GM23338 (cell line): ENCODE measurements at regions not wholly inside any gene's neighbourhood (a gene's known extent, or its start where the extent isn't known, plus 50 kb on each side); places are given as distances from the start of the nearest gene placed in this dataset.

Source experiments
- ATAC-seq: fragments of 200-7000 bp; cut with Tn5 transposase; 3 replicates; pipeline ENCODE4 v1.9.1; 2020
- DNase-seq: peaks from one replicate; pipeline ENCODE4 v3.0.0-alpha.2; 2015; ENCODE audit warnings: low spot score
- H2AFZ ChIP-seq: fragments of 200-600 bp; sonication (generic); 2 replicates; pipeline ENCODE4 v1.8.0; 2016; ENCODE audit warnings: antibody characterized with exemption, mild to moderate bottlenecking, moderate library complexity
- H3F3A ChIP-seq: fragments of 200-600 bp; sonication (generic); replicated peaks from 2 replicates; pipeline ENCODE4 v1.8.0; 2017; ENCODE audit warnings: antibody characterized with exemption, mixed run types, low read depth
- H3K27ac ChIP-seq: fragments of 200-600 bp; sonication (generic); 2 replicates; pipeline ENCODE4 v1.6.1; 2016; ENCODE audit warnings: low read depth
- H3K27me3 ChIP-seq: fragments of 200-600 bp; sonication (generic); 2 replicates; pipeline ENCODE4 v1.8.0; 2016; ENCODE audit warnings: mild to moderate bottlenecking, mixed run types, moderate library complexity; ENCODE audit not compliant: insufficient read depth
- H3K36me3 ChIP-seq: fragments of 200-600 bp; sonication (generic); 2 replicates; pipeline ENCODE4 v1.8.0; 2016; ENCODE audit warnings: mild to moderate bottlenecking; ENCODE audit not compliant: insufficient read depth
- H3K4me1 ChIP-seq: fragments of 200-600 bp; sonication (generic); 2 replicates; pipeline ENCODE4 v1.8.0; 2016; ENCODE audit warnings: mild to moderate bottlenecking, moderate library complexity; ENCODE audit not compliant: insufficient read depth
- H3K4me2 ChIP-seq: fragments of 200-600 bp; sonication (generic); 2 replicates; pipeline ENCODE4 v1.7.1; 2017; ENCODE audit warnings: mixed run types
- H3K4me3 ChIP-seq: fragments of 200-600 bp; sonication (generic); 2 replicates; pipeline ENCODE4 v1.6.1; 2016; ENCODE audit warnings: mixed run types
- H3K79me2 ChIP-seq: fragments of 200-600 bp; sonication (generic); replicated peaks from 2 replicates; pipeline ENCODE4 v1.8.0; 2017; ENCODE audit warnings: mild to moderate bottlenecking; ENCODE audit not compliant: insufficient read depth
- H3K9me2 ChIP-seq: fragments of 200-600 bp; sonication (generic); 2 replicates; pipeline ENCODE4 v1.8.0; 2017; ENCODE audit not compliant: insufficient read depth
- H4K20me1 ChIP-seq: fragments of 200-600 bp; sonication (generic); replicated peaks from 2 replicates; pipeline ENCODE4 v1.8.0; 2017; ENCODE audit warnings: mild to moderate bottlenecking; ENCODE audit not compliant: insufficient read depth
- H3K27ac Mint-ChIP-seq: 2 replicates; pipeline ENCODE4 v1.8.0; 2020; ENCODE audit warnings: inconsistent platforms, mild to moderate bottlenecking, moderate library complexity, mixed read lengths
- H3K27me3 Mint-ChIP-seq: 3 replicates; pipeline ENCODE4 v1.8.0; 2022; ENCODE audit warnings: low read depth, mild to moderate bottlenecking, moderate library complexity, mixed read lengths, inconsistent platforms; ENCODE audit not compliant: insufficient read depth, poor library complexity
- H3K36me3 Mint-ChIP-seq: 3 replicates; pipeline ENCODE4 v1.8.0; 2021; ENCODE audit warnings: low read depth, mild to moderate bottlenecking, inconsistent platforms, moderate library complexity, mixed read lengths
- H3K4me1 Mint-ChIP-seq: 3 replicates; pipeline ENCODE4 v1.8.0; 2020; ENCODE audit warnings: mild to moderate bottlenecking, inconsistent platforms, mixed read lengths
- H3K4me3 Mint-ChIP-seq: 3 replicates; pipeline ENCODE4 v1.8.0; 2021; ENCODE audit warnings: moderate library complexity, mild to moderate bottlenecking, inconsistent platforms, mixed read lengths
- H3K9me3 Mint-ChIP-seq: 3 replicates; pipeline ENCODE4 v1.8.0; 2020; ENCODE audit warnings: moderate library complexity, mild to moderate bottlenecking, inconsistent platforms, mixed read lengths
- CREB1 ChIP-seq: fragments of 250-450 bp; sonication (Bioruptor Pico); IDR thresholded peaks from 2 replicates; pipeline ENCODE4 v1.5.0; 2020; ENCODE audit warnings: low read depth, mild to moderate bottlenecking, moderate library complexity
- CTCF ChIP-seq, 2 experiments: fragments of 200-600 bp in 1 of 2; sonication (generic) in 1 of 2; conservative IDR thresholded peaks; 2 replicates each; pipeline versions ENCODE4 v1.5.1 to v1.6.1; 2016 to 2017; ENCODE audit warnings: antibody characterized with exemption in 2 of 2, low read depth in 2 of 2, mild to moderate bottlenecking in 2 of 2, moderate library complexity in 1 of 2
- ETS1 ChIP-seq: IDR thresholded peaks from 2 replicates; pipeline ENCODE4 v1.6.1; 2016; ENCODE audit warnings: antibody characterized with exemption
- EZH2 ChIP-seq: fragments of 200-600 bp; sonication (generic); IDR thresholded peaks from one replicate; pipeline ENCODE4 v1.8.0; 2017; ENCODE audit warnings: antibody characterized with exemption, mild to moderate bottlenecking, low read depth; ENCODE audit not compliant: unreplicated experiment
- NANOG ChIP-seq: IDR thresholded peaks from 2 replicates; pipeline ENCODE4 v1.6.1; 2016; ENCODE audit warnings: antibody characterized with exemption, borderline replicate concordance
- POLR2AphosphoS5 ChIP-seq: IDR thresholded peaks from 2 replicates; pipeline ENCODE4 v1.6.1; 2016; ENCODE audit warnings: antibody characterized with exemption, low read depth
- REST ChIP-seq: IDR thresholded peaks from one replicate; pipeline ENCODE4 v1.6.1; 2018; ENCODE audit warnings: antibody characterized with exemption; ENCODE audit not compliant: unreplicated experiment
- STAT1 ChIP-seq: IDR thresholded peaks from one replicate; pipeline ENCODE4 v1.6.1; 2016; ENCODE audit warnings: antibody characterized with exemption; ENCODE audit not compliant: unreplicated experiment
- ZNF114 ChIP-seq: fragments of 250-450 bp; sonication (Bioruptor Pico); IDR thresholded peaks from 2 replicates; pipeline ENCODE4 v1.5.0; 2020; ENCODE audit warnings: mild to moderate bottlenecking, moderate library complexity
- ZNF331 ChIP-seq: fragments of 250-450 bp; sonication (Bioruptor Pico); IDR thresholded peaks from 2 replicates; pipeline ENCODE4 v1.5.0; 2020; ENCODE audit warnings: low read depth, mild to moderate bottlenecking, moderate library complexity
- ZNF462 ChIP-seq: fragments of 250-450 bp; sonication (Bioruptor Pico); IDR thresholded peaks from 2 replicates; pipeline ENCODE4 v1.5.0; 2020; ENCODE audit warnings: mild to moderate bottlenecking, moderate library complexity

- no peak for TF ChIP-seq REST
- TF ChIP-seq ZNF114 (CRISPR knock-in tag): no peak
- TF ChIP-seq NANOG: no peak
- TF ChIP-seq ZNF462 (CRISPR knock-in tag): no peak
- no peak for TF ChIP-seq POLR2AphosphoS5
- no peak for TF ChIP-seq EZH2
- TF ChIP-seq ZNF331 (CRISPR knock-in tag): no peak
- TF ChIP-seq CREB1 (CRISPR knock-in tag): no peak
- TF ChIP-seq CTCF (conservative IDR thresholded peaks at IDR 0.05; ENCODE audit: low read depth in 2 of 2): no peak
- TF ChIP-seq STAT1: no peak
- TF ChIP-seq ETS1: no peak
- Histone ChIP-seq H3F3A (no peaks in the 10 kb centered on the region), H3K36me3 (no peaks in the 10 kb centered on the region; the same call in 1 of the 2 replicates), H3K4me1 (no peaks in the 10 kb centered on the region), H3K27ac (no peak overlapping the region), H4K20me1 (no peaks in the 10 kb centered on the region), H3K9me2 (0 out of 2 replicates have a peak, but pooled peaks cover 8% of the 10 kb centered on the region), H2AFZ (no peak overlapping the region), H3K4me3 (no peak overlapping the region), H3K79me2 (no peaks in the 10 kb centered on the region), H3K27me3 (no peaks in the 10 kb centered on the region), H3K4me2 (no peak overlapping the region)
- H3K9me3 Mint-ChIP-seq: peaks cover 5% of the 10 kb centered on the region; the same call in 2 of the 3 replicates
- H3K4me1 Mint-ChIP-seq: no peaks in the 10 kb centered on the region
- H3K4me3 Mint-ChIP-seq: no peak overlapping the region
- H3K27ac Mint-ChIP-seq: no peak overlapping the region
- H3K36me3 Mint-ChIP-seq: peaks cover 5% of the 10 kb centered on the region; the same call in 1 of the 3 replicates
- ATAC-seq (no peak), DNase-seq (no peak)
- no peaks in the 10 kb centered on the region for H3K27me3 Mint-ChIP-seq
Observed at GRCh38 chr4:54924891-54925290, 200.5 kb downstream of the KDR start.
